ENCODE measurements at regions not wholly inside any gene's neighbourhood (a gene's known extent, or its start where the extent isn't known, plus 50 kb on each side); places are given as distances from the start of the nearest gene placed in this dataset.

- no peak for DNase-seq
Observed at GRCh38 chr15:85986116-85986515, 93.6 kb upstream of the AGBL1 start.

- no peak for DNase-seq
Observed at GRCh38 chr15:85986741-85987140, 92.9 kb upstream of the AGBL1 start.

DNA sequence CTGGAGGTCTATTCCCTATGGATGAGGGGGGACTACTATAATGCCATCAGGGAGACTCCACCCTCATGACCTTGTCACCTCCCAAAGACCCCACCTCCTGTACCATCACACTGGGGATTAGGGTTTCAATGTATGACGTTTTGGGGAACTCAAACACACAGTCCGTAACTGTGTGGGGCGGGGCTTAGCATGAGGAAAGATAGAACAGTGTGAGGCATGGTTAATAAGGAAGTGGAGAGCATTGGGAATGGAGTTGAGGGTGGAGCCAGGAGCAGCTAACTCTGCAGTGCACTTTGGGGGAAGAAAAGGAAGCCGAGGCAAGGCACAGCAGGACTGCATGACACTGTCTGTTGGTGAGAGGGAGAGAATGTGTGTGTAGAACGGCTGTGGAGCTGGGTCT is 90.9 kb upstream of the AGBL1 start:
- no peak for DNase-seq

DNA sequence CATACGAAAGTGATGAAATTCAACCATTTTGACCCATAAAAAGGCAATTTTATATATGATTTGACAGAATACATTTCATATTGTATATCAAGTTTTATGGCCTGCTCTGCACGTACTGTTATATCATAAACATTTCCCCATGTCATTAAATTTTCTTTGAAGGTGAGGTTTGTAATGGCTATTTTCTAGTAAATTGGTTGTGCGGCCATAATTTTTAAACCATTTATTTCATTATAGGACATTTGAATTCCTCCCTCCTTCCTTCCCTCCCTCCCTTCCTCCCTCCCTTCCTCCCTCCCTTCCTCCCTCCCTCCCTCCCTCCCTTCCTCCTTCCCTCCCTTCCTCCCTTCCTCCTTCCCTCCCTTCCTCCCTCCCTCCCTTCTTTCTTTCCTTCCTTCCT is 87.4 kb upstream of the AGBL1 start:
- no peak for DNase-seq

- no peak for DNase-seq
Observed at GRCh38 chr15:85993116-85993515, 86.6 kb upstream of the AGBL1 start.

GRCh38 chr15:85997618-85998017 is 82.1 kb upstream of the AGBL1 start:
- DNase-seq = no peak

DNA sequence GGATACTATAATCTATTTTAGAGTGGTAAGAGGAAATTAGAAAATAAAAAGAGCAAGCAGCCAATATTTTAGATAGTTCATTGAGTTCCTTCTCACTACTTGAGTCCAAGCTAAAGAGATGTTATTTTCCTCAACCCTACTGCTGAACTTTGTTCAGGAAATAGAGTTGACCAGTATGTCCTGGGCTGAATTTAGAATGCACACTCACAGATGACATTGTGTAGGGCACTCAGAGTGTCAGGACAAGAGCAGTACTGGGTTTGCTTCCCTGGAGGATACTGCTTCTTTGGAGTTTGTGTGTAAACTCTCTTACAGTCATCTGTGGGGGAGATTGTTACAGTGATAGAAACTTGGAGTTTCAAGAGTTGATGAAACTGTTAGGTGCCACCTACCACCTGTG is 80.0 kb upstream of the AGBL1 start:
- DNase-seq = no peak

DNA sequence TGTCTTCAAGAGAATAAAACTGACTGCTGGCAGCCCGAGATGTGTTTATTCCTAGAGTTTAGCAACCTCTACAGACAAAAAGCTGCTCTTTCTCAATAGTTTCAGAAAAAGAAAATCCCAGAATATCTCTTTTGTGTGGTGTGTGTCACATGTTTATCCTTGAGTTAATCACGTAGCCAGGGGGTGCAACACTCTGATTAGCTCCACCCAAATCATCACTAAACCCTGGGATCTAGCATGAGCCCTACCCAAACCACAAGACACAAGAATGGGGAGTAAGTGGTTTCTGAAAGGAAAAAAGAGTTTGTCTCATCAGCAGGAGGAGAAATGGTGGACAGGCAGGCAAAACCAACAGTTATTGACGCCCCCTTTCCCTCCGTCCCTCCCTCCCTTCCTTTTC is 78.5 kb upstream of the AGBL1 start:
- DNase-seq = no peak

GRCh38 chr15:86002444-86002843 is 77.2 kb upstream of the AGBL1 start:
- DNase-seq = no peak

DNA sequence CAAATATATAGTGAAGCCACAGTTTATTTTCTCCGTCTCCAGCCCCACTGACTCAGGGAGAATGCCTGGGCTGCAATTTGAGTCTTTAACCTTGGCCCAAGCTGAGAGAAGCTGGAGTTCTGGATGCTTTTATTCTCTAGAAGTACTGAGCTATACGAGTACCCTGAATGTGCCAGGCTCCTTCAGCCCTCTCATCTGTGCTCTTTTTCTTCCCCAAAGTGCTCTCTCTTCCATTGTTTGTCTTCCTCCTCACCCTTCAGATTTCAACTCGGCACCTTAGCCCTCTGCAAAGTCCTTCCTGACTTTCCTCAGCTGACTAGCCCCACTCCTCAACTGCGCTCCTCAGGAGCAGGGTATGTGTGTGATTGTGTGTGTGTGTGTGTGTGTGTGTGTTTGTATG is 75.6 kb upstream of the AGBL1 start:
- DNase-seq = no peak

DNA sequence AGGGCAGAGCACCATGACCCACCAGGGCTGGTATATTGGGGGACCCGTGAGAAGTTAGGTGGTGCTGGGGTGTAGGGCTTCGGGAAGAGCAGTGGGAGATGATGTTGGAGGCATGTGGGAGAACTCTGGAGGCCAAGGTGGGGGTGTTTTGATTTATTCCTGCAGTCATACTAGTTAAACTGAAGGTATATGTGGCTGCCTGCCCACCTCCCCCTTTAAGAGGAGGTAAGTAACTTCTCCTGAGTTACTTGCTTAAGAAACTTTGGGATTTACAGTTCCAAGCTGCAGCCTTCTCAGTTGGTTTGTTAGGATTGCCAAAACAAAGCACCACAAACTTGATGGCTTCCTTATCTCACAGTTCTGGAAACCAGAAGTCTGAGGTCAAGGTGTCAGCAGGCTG is 73.1 kb upstream of the AGBL1 start:
- DNase-seq = no peak

- DNase-seq = no peak
Observed at GRCh38 chr15:86009727-86010126, 69.9 kb upstream of the AGBL1 start.

- DNase-seq = no peak
Observed at GRCh38 chr15:86010398-86010797, 69.3 kb upstream of the AGBL1 start.

DNA sequence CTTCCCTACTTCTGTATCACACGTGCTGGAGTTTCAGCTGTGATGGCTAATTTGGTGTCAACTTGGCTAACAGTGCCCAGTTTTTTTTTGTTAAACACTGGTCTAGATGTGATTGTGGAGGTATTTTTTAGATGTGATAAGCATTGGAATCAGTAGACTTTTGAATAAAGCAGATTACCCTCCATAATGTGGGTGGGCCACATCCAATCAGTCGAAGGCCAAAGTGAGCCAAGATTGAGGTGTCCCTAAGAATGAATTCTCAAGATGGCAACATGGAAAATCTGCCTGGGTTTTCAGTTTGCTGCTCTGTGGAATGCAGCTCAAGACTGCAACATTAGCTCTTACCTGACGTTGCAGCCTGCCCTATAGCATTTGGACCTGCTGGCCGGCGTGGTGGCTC is 68.8 kb upstream of the AGBL1 start:
- no peak for DNase-seq

DNA sequence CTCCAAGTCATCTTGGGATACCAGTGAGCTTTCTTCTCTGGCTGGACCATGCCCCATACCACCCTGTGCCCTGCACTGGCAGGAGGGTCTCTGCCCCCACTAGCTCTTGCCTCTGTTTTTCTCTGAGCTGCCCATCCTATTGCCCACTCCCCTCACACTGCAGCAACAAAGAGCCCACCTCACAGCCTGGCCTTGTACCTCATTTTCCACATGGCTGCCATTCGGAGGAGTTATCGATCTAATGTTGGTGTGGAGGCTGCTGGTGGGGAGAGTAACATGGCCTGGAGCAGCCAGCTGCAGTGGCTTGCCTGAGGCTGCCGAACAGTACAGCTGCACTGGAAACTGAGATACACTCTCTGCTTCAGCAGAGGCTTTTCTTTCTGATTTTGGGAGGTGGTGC is 65.7 kb upstream of the AGBL1 start:
- no peak for DNase-seq

DNA sequence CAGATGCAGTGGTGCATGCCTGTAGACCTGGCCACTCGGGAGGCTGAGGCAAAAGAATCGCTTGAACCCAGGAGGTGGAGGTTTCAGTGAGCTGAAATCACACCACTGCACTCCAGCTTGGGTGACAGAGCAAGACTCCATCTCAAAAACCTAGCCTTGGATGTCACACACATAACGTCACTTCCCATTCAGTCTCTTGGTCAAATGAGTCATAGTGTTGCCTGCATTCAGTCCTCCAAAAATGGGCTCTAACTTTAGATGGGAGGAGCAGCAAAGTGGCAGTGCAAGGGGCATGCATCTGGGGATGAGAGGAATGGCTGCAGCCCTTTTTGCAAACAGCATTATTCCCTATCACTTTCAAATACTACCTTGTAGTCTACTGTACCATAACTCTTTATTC is 62.9 kb upstream of the AGBL1 start:
- DNase-seq = no peak

DNA sequence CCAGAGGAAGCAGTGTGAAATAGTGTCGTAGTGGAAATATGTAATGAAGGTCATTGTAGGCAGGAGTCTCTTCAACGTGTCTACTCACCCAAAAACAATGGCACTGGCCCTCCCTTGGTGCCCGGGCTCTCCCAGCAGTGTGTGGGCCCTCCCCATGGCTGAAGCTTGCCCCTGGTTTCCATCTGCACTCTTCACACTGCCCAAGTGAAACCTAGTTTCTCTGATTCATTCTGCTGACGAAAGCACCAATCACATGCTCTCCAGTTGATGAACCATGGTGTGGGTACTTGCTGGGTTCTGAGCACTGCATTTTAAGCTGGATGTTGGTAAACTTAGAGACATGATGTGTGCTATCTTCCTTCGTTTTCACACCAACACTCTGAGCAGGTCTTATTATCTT is 61.0 kb upstream of the AGBL1 start:
- no peak for DNase-seq

- DNase-seq = no peak
Observed at GRCh38 chr15:86021281-86022264, 58.1 kb upstream of the AGBL1 start.

- DNase-seq = no peak
Observed at GRCh38 chr15:86028961-86029360, 50.7 kb upstream of the AGBL1 start.
